Erythroblast (primary cell): ENCODE measurements at regions not wholly inside any gene's neighbourhood (a gene's known extent, or its start where the extent isn't known, plus 50 kb on each side); places are given as distances from the start of the nearest gene placed in this dataset.

Experiments
- DNase-seq, 2 experiments: peaks; one replicate each; lab custom pipeline; 2025; lab: John Stamatoyannopoulos, UW
- GATA1 ChIP-seq: IDR thresholded peaks from 2 replicates; pipeline ENCODE4 v1.6.1; 2011; ENCODE audit warnings: low read depth, mild to moderate bottlenecking, control low read depth, low read length, moderate library complexity
- POLR2A ChIP-seq: IDR thresholded peaks from 2 replicates; pipeline ENCODE4 v1.6.1; 2011; ENCODE audit warnings: mild to moderate bottlenecking, low read length

DNA sequence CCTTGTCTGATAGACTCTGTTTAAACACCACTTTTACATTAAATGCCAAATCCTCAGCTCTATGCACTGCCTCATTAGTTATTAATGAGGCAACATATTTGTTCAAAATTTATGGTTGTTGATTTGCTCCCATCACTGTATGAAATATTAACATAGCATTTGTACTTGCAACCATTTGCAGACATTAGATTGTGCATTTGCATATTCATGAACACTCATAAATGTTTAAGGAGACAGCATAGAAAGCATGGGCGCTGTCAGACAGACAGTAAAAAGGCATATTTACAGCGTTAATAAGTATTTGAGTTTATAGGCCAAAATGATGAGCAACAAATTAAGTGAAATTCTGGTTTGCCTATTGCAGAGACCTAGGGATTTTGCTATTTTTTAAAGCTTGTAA lies 502.3 kb downstream of the TXNL1 start:
- DNase-seq, result no peak
- no peak for TF ChIP-seq GATA1
- TF ChIP-seq POLR2A, result no peak

DNA sequence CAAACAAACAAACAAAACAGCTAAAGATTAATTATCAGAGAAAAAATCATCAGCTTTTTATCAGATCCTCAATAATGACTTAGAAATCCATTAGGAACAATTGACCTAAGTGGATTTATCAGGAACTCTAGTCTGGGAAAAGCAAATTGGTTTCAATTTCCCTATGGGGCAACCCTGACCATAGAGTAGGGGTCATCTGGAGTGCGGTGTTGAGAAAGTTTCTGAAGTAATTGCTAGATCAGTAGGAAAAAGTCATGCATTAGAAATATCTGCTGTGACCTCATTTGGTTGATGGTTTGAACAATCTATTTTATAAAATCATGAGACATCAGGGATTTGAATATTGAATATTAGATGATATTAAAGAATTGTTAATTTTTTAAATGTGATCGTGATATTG lies 507.9 kb downstream of the TXNL1 start:
- TF ChIP-seq POLR2A (no peak), GATA1 (no peak)

DNA sequence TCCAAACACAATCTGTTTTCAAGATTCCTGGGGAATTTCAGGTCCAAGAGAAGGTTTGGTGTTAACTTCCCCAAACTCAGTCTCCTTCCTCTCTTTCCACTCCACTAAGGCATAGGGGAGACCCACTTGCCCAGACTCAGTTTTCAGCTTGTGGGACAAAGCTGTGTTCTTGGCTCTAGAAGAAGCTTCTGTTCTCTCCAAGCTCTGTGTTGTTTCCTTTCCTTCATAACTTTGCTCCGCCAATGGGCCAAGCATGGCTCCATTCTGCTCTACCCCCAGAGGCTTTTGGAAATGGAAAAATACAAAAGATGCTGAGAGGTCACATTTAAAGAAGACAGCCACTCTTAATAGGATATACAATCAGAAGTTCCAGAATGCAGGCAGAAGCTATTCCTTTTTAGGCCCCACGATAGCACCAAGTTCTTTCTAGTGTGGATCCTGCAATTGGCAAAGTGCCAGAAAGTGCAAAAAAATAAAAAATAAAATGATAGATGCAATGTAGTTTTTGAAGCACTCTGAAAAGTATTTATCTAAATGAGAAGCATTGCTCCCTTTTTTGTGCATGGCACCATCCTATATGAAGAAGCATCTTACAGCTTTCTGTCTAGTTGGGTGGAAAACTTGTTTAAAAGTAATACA lies 510.1 kb downstream of the TXNL1 start:
- TF ChIP-seq POLR2A (no peak), GATA1 (no peak)
- DNase-seq, result no peak

More for the DNA sequence above, 507.9 kb downstream of the TXNL1 start:
- no peak for DNase-seq

DNA sequence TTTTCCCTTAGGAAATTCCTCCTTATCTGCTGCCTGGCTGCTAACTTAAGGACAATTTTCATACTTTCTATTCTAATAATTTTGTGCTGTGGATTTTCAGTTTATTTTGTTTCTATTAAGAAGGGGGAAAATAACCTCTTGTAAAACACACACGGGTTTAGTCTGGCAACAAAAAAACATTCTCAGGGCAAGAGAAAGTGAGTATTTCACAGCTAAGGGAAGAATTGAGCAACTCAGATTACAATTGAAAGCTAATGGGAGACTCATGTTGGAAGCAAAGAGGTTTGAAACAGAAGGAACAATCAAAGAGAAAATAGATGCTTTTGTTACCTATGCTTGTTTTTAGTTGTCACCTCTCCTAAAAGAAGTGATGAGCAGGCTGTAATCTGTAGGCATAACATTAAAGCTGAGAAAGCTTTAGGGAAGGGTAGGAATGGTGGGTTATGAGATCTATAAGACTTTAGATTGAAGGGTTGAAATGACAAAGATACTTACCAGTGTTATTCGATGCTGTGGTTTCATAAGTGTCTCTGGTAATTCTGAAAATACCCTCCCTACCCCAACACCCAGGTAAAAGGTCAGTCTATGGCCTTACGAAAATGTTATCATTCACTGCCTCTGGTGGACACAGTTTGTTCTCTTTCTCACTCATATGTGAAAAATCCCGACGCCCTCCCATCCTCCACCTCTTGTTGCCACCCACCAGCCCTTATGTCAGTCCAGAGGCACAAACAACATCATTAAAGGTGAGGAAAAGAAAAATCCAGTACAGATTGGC lies 510.9 kb downstream of the TXNL1 start:
- no peak for DNase-seq
- TF ChIP-seq GATA1 (no peak), POLR2A (no peak)

DNA sequence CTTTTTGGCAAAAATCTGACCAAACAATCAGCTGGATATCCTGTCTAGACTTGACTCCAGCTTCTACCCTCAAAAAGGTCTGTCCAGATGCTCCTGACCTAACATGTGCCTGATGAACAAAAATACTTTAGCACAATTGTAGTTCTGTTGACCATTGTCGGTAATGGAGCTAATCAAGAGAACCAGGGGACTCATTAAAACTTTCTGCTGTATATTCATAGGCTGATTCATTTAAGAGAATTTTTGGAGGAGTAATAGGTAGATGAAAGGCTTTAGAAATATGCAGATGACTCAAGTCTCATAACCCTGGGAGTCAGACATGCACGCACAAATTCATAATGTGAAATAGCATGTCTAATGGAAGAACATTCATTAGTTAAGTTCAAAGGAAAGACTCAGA lies 514.2 kb downstream of the TXNL1 start:
- no peak for DNase-seq
- TF ChIP-seq GATA1 (no peak), POLR2A (no peak)

DNA sequence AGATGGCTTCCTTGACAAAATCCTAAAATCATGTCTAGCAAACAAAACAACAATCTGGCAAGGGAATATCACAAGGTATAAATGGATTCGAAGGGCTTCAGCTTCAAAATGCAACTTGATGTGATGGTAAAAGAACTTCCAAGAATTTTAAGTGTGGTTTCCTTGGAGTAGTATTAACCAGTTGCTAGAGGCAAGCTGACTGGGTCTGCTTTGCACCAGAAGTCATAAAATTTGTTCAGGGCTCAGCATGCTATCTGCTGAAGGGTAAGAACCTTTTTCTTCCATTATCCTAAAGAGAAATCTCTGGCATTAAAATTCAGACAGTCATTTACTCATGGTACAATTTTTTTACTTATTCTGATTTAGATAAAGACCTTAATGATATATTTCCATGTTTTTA lies 516.7 kb downstream of the TXNL1 start:
- TF ChIP-seq GATA1 (no peak), POLR2A (no peak)
- DNase-seq, result no peak

DNA sequence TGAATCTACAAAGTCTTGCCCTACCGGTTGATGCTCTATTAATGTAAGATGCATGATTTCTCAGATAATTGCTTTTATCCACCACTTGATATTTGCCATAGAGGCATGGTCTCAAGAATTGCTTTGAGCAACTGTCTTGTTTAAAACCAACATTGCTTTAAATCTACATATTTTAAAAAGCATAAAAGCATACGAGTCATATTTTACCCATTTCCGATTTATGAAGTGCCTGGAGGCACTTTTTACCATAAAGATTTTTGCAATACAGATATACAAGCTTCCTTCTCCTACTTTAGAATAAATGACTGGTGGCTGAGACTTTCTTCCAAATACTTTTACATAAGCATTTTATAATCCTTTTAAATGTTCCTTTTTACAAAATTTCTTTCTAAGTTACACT lies 517.6 kb downstream of the TXNL1 start:
- TF ChIP-seq GATA1 (no peak), POLR2A (no peak)
- DNase-seq, result no peak

DNA sequence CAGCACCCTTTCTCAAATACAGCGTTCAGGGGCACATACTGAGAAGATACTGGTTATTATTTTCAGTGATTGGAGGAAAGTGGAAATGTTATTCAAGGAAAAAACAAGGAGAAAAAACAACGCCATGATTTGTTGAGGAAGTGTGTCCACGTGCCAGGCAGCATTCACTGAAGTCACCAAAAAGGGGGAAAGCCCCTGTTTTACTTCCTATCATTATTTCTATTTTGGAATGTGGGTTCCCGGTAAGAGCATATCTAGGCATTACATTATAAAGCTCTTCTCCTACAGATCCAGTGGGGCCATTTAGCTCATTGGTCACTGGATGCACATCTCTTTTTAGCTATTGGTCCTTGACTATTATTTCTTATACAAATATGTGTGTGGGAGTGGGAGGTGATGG lies 518.7 kb downstream of the TXNL1 start:
- DNase-seq, result no peak
- TF ChIP-seq GATA1, result no peak

DNA sequence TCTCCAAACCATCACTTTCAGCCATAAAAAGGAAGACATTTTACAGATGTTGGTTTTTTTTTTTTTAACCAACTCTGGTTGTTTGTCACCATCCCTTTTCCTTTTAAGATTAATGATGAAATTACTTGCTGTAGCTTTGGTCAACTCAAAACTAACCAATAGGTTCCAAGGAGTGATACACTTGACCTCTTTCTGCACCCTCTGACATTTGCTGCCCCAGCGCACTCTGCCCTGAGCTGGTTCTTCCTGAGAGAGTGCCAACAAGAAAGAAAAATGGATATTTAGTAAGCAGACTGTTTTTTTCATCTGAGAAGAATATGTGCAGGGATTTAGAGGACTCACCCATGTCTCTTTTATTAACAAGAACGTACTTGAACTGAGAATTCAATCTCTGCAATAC lies 520.0 kb downstream of the TXNL1 start:
- TF ChIP-seq POLR2A, result no peak
- no peak for TF ChIP-seq GATA1
- DNase-seq, result no peak

DNA sequence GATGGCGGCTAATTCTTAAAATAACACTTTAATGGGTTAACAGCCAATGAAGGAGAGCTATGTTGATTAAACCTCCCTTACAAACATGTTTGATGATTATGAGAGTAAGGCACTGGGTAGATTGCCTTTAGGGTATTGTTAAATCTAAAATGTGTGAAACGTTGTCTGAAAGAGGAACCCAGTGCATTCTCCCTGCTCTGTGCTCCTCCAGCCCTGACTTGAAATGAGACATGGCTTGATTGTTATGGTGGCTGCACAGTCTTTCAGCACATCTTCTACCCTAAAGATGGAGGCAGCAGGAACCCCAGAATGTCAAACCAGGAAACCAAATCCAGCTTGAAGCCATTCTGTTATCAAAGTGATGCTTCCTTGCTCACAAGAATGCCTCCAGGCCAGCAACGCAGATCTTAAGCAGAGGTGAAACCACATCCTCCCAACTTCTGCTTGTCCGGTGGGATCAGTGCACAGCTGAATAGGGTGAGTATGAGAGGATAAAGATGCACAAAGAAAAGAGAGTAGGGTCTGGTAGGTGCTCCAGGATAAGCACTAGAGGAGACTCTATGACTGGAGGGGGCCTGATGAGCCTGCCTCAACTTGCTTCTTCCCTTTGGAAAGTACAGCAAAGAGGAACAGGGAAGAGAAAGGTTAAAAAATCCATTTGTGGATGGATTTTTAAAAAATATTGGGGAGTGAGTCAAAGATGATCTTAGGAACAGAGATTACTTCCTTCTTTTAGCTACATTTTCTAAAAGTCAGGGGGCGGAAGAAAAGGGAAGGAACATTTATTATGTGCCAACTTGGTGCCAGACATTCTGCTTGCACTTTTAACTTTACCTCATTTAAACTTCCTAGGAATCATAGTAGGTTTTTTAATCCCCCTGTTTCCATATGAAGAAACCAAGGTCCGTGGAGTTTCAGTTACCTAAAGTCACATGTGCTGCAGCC lies 523.0 kb downstream of the TXNL1 start:
- no peak for DNase-seq
- TF ChIP-seq POLR2A, result no peak
- no peak for TF ChIP-seq GATA1

DNA sequence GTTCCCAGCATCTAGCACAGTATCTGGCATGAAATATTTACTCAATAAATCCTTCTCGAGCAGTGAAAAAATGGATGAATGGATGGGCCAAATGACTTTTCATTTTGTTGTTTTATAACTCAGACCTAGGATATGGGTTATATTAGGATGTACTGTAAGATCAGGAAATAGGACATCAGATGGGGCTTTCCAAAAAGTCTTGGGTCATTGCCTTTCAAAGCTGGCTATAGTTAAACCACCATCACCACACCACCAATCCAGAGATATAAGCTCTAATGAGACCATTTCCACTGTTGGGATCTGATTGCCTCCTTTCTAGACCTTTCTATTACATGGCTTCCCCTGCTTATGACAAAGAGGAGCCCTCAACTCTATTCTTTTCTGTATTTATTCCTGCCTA lies 525.0 kb upstream of the TCF4 start:
- no peak for DNase-seq
- no peak for TF ChIP-seq GATA1
- TF ChIP-seq POLR2A, result no peak

DNA sequence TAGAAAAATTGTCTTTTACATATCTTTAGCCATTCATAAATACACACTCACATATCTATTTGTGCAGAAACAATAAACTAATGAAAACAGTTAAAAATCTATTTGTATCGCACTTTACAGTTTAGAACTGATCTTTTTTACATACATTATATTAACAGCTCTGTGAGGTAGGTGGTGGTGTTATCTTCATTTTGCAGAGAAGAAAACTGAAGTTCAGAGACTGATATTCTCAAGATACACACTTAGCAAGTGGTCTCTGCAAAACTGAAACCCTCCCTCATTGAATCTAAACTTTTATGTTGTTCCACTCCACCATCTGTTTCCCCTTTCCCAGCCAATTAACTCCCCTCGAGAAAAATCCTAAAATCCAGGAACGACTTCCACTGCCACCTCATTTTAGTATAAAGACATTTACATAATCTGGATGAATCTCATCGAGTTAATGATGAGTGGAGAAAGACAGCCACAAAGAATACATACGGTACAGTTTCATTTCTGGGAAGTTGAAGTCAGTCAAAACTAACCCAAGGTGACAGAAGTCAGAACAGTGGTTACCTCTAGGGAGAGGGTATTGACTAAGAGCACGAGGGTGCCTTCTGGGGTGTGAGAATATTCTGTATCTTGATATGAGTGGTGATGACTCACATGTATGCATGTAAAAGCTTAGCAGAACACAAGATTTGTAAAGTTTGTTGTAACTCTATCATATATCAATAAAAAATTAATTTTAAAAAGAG lies 524.2 kb upstream of the TCF4 start:
- TF ChIP-seq POLR2A, result no peak
- TF ChIP-seq GATA1, result no peak
- no peak for DNase-seq

DNA sequence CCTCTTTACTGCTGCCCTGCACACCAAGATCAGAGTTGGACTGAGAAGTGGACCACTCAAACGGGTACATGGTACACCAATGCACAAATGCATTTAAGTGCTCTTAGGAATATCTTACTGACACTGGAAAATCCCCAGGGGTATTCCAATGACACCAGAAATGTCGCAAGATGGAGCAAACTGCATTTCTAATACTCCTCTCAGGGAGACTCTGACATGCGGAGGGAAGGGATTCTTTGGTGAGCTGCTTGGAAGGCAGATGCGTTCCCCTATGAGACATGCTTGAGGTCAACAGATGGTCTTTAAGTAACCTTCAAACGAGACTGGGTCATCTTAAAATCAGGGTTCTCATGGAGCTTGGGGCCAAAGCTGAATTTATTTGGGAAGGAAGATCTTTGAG lies 521.8 kb upstream of the TCF4 start:
- no peak for DNase-seq
- TF ChIP-seq POLR2A, result no peak
- TF ChIP-seq GATA1, result no peak
